DOHH2 (cell line): ENCODE measurements at regions not wholly inside any gene's neighbourhood (a gene's known extent, or its start where the extent isn't known, plus 50 kb on each side); places are given as distances from the start of the nearest gene placed in this dataset.

ENCODE experiments used
- H3F3A ChIP-seq: fragments of 200-600 bp; sonication (generic), shearing (Covaris generic); 2 replicates; pipeline ENCODE4 v1.6.0; 2016; ENCODE audit warnings: antibody characterized with exemption, mild to moderate bottlenecking; ENCODE audit not compliant: control insufficient read depth, insufficient read depth
- H3K27ac ChIP-seq: fragments of 200-600 bp; sonication (generic); 2 replicates; pipeline ENCODE4 v1.5.1; 2014; ENCODE audit warnings: low read depth, mild to moderate bottlenecking, low read length, moderate library complexity
- H3K27me3 ChIP-seq: fragments of 200-600 bp; sonication (generic); 2 replicates; pipeline ENCODE4 v1.6.1; 2014; ENCODE audit warnings: mild to moderate bottlenecking, low read length, mixed read lengths; ENCODE audit not compliant: control insufficient read depth
- H3K36me3 ChIP-seq: fragments of 200-600 bp; sonication (generic); 2 replicates; pipeline ENCODE4 v1.6.1; 2014; ENCODE audit warnings: mild to moderate bottlenecking, low read length, moderate library complexity, mixed read lengths; ENCODE audit not compliant: control insufficient read depth
- H3K4me1 ChIP-seq: fragments of 200-600 bp; sonication (generic); 2 replicates; pipeline ENCODE4 v1.6.1; 2014; ENCODE audit warnings: mild to moderate bottlenecking, low read length, mixed read lengths; ENCODE audit not compliant: control insufficient read depth
- H3K4me2 ChIP-seq: fragments of 200-600 bp; sonication (generic); 2 replicates; pipeline ENCODE4 v1.6.0; 2014; ENCODE audit warnings: mild to moderate bottlenecking, low read length, moderate library complexity
- H3K4me3 ChIP-seq: fragments of 200-600 bp; sonication (generic); 2 replicates; pipeline ENCODE4 v1.5.1; 2014; ENCODE audit warnings: mild to moderate bottlenecking, low read length, mixed read lengths
- H3K79me2 ChIP-seq: fragments of 200-600 bp; sonication (generic); 2 replicates; pipeline ENCODE4 v1.6.1; 2014; ENCODE audit warnings: mild to moderate bottlenecking, low read length, mixed read lengths; ENCODE audit not compliant: control insufficient read depth
- H3K9me2 ChIP-seq: fragments of 200-600 bp; sonication (generic); replicated peaks from 2 replicates; pipeline ENCODE4 v1.6.1; 2014; ENCODE audit warnings: mild to moderate bottlenecking, low read length, mixed read lengths; ENCODE audit not compliant: control insufficient read depth
- H3K9me3 ChIP-seq: fragments of 200-600 bp; sonication (generic); 2 replicates; pipeline ENCODE4 v1.6.1; 2014; ENCODE audit warnings: antibody characterized with exemption, low read length, mixed read lengths; ENCODE audit not compliant: control insufficient read depth, insufficient read depth
- H4K20me1 ChIP-seq: fragments of 200-600 bp; sonication (generic); 2 replicates; pipeline ENCODE4 v1.6.0; 2014; ENCODE audit warnings: low read depth, mild to moderate bottlenecking, antibody characterized with exemption, low read length, moderate library complexity; ENCODE audit not compliant: control insufficient read depth, insufficient read depth
- EZH2phosphoT487 ChIP-seq: fragments of 200-600 bp; sonication (generic); IDR thresholded peaks from 2 replicates; pipeline ENCODE4 v1.6.1; 2017; ENCODE audit warnings: borderline replicate concordance, mild to moderate bottlenecking, antibody characterized with exemption, low read length, moderate library complexity, mixed read lengths
- TF ChIP-seq, protein P1 (sequence below): fragments of 200-600 bp; sonication (generic); IDR thresholded peaks from one replicate; pipeline ENCODE4 v1.5.1; 2014; ENCODE audit warnings: antibody characterized with exemption, mild to moderate bottlenecking, low read depth, low read length; ENCODE audit not compliant: poor library complexity, severe bottlenecking

DNA sequence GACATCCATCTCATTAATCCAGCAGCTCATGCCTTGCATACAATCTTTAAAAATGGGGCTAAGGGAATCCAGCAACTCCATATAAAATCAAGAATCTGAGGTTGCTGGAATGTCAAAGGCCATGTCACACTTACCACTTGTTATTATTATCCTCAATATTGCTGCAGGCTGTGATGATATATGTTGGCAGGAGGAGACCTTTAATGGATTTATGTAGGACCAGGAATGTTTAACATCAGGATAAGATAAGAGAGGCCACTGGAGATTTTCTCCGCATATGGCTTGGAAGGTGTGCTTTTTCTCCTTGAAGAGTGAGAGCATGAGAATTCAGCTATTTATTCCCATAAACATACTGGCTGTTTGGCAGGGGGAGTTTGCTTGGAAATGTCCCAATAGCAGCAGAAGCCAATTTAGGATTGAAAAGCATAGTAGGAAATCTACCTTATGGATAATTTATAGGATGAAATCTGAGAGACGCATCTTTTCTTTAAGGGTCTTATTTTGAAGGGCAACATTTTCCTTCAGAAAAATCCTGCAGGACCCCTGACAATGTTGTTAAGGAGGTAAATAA lies 481.4 kb downstream of the AGTPBP1 start:
- no peak for TF ChIP-seq EZH2phosphoT487
- TF ChIP-seq, protein P1, sequence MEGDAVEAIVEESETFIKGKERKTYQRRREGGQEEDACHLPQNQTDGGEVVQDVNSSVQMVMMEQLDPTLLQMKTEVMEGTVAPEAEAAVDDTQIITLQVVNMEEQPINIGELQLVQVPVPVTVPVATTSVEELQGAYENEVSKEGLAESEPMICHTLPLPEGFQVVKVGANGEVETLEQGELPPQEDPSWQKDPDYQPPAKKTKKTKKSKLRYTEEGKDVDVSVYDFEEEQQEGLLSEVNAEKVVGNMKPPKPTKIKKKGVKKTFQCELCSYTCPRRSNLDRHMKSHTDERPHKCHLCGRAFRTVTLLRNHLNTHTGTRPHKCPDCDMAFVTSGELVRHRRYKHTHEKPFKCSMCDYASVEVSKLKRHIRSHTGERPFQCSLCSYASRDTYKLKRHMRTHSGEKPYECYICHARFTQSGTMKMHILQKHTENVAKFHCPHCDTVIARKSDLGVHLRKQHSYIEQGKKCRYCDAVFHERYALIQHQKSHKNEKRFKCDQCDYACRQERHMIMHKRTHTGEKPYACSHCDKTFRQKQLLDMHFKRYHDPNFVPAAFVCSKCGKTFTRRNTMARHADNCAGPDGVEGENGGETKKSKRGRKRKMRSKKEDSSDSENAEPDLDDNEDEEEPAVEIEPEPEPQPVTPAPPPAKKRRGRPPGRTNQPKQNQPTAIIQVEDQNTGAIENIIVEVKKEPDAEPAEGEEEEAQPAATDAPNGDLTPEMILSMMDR, result no peak
- Histone ChIP-seq H3K4me3 (no peak overlapping the region), H3K4me2 (no peak overlapping the region), H3F3A (no peaks in the 10 kb centered on the region), H3K27ac (no peak overlapping the region), H3K9me2 (no peaks in the 10 kb centered on the region), H3K9me3 (no peaks in the 10 kb centered on the region), H3K36me3 (no peaks in the 10 kb centered on the region), H3K79me2 (no peaks in the 10 kb centered on the region), H3K4me1 (no peaks in the 10 kb centered on the region), H4K20me1 (no peaks in the 10 kb centered on the region), H3K27me3 (no peaks in the 10 kb centered on the region)

DNA sequence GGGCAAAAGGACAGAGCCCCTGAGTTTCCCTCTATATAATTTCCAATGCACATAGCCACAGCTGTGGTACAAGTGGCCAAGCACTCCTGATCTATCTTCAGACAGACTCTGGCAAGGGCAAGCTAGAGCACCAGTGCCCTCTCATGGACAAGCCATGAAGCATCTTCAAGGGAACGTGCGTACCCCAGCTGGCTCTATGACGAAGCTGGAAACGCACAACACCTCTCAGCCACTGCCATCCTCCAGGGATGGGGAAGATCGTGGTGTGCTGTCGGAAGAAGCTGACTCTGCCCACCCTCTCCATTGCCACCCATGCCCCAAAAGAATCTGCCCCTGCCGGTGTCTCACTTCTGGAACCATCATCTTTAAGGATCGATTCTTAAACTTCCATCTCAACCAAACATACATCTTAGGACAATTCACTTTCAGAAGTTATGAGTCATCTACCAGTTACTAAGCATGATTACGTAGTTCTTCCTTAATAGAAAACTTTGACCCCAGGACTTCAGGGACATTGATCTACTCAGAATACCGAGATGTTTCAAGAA lies 482.9 kb downstream of the AGTPBP1 start:
- Histone ChIP-seq H3K4me3 (no peak overlapping the region), H3K36me3 (no peaks in the 10 kb centered on the region), H3F3A (no peaks in the 10 kb centered on the region), H3K79me2 (no peaks in the 10 kb centered on the region), H3K9me2 (no peaks in the 10 kb centered on the region), H3K27ac (no peak overlapping the region), H3K27me3 (no peaks in the 10 kb centered on the region), H3K4me2 (no peak overlapping the region), H3K9me3 (no peaks in the 10 kb centered on the region), H4K20me1 (no peaks in the 10 kb centered on the region), H3K4me1 (no peaks in the 10 kb centered on the region)
- TF ChIP-seq EZH2phosphoT487, result no peak
- TF ChIP-seq, protein P1, result peak; percentile 46

DNA sequence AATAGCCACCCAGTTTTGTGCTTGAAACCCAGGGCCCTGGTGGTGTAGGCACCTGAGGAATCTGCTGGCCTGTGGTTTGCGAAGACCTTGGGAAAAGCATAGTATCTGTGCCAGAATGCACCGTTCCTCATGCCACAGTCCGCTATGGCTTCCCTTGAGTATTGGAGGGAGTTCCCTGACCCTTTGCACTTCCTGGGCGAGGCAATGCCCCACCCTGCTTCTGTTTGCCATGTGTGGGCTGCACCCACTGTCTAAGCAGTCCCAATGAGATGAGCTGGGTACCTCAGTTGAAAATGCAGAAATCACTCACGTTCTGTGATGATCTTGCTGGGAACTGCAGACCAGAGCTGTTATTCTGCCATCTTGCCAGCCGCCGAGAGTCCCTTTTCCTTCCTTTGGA lies 483.5 kb downstream of the AGTPBP1 start:
- Histone ChIP-seq H3K4me3 (no peak overlapping the region), H3K27ac (no peak overlapping the region), H3K36me3 (no peaks in the 10 kb centered on the region), H3K9me3 (no peaks in the 10 kb centered on the region), H3K4me1 (no peaks in the 10 kb centered on the region), H3K4me2 (no peak overlapping the region), H3F3A (no peaks in the 10 kb centered on the region), H3K79me2 (no peaks in the 10 kb centered on the region), H3K9me2 (no peaks in the 10 kb centered on the region), H4K20me1 (no peaks in the 10 kb centered on the region), H3K27me3 (no peaks in the 10 kb centered on the region)
- TF ChIP-seq, protein P1, result no peak
- TF ChIP-seq EZH2phosphoT487, result no peak
